Neural crest cell (in vitro differentiated cells): ENCODE measurements at regions not wholly inside any gene's neighbourhood (a gene's known extent, or its start where the extent isn't known, plus 50 kb on each side); places are given as distances from the start of the nearest gene placed in this dataset.

Experiments
- DNase-seq: peaks from one replicate; pipeline ENCODE4 v3.0.0; 2021; ENCODE audit warnings: low read depth, mixed read lengths, low spot score
- H3K27ac Mint-ChIP-seq: one replicate; pipeline ENCODE4 v1.8.0; 2021; ENCODE audit warnings: mild to moderate bottlenecking, mixed read lengths; ENCODE audit not compliant: unreplicated experiment
- H3K27me3 Mint-ChIP-seq: 2 replicates; pipeline ENCODE4 v1.8.0; 2021; ENCODE audit warnings: low read depth, mild to moderate bottlenecking, mixed read lengths
- H3K36me3 Mint-ChIP-seq: 2 replicates; pipeline ENCODE4 v1.8.0; 2021; ENCODE audit warnings: low read depth, mild to moderate bottlenecking, mixed read lengths
- H3K4me1 Mint-ChIP-seq: 2 replicates; pipeline ENCODE4 v1.8.0; 2021; ENCODE audit warnings: mixed read lengths
- H3K4me3 Mint-ChIP-seq: one replicate; pipeline ENCODE4 v1.8.0; 2021; ENCODE audit warnings: mild to moderate bottlenecking, mixed read lengths
- H3K9me3 Mint-ChIP-seq: 2 replicates; pipeline ENCODE4 v1.8.0; 2021; ENCODE audit warnings: mixed read lengths
- TF ChIP-seq, protein P1 (sequence below): fragments of 200-600 bp; sonication (generic); conservative IDR thresholded peaks from 2 replicates; pipeline ENCODE4 v1.5.0; 2021; ENCODE audit warnings: antibody characterized with exemption, mild to moderate bottlenecking

DNA sequence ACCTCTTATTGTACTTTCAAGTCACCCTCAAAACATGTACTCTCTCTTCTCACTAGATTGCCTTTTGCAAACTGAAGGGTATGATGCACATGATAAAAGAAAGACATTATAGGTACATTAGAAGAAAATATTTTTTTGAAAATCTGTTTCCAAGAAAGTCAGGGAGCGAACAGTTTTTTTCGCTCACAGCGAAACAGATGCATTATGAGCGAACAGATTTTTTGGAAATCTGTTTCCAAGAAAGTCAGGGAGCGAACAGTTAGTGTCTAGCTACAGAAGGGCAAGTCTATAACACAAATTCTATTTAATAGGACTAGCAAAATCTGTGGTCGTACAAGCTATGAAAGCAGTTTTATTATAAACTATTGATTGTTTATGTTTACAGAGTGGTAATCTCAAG lies 296.2 kb upstream of the ANO3 start:
- H3K4me3 Mint-ChIP-seq, result no peak overlapping the region
- no peaks in the 10 kb centered on the region for H3K9me3 Mint-ChIP-seq
- no peaks in the 10 kb centered on the region for H3K27me3 Mint-ChIP-seq
- H3K36me3 Mint-ChIP-seq, result no peaks in the 10 kb centered on the region
- no peaks in the 10 kb centered on the region for H3K4me1 Mint-ChIP-seq
- DNase-seq, result no peak
- no peak overlapping the region for H3K27ac Mint-ChIP-seq
- TF ChIP-seq, protein P1, sequence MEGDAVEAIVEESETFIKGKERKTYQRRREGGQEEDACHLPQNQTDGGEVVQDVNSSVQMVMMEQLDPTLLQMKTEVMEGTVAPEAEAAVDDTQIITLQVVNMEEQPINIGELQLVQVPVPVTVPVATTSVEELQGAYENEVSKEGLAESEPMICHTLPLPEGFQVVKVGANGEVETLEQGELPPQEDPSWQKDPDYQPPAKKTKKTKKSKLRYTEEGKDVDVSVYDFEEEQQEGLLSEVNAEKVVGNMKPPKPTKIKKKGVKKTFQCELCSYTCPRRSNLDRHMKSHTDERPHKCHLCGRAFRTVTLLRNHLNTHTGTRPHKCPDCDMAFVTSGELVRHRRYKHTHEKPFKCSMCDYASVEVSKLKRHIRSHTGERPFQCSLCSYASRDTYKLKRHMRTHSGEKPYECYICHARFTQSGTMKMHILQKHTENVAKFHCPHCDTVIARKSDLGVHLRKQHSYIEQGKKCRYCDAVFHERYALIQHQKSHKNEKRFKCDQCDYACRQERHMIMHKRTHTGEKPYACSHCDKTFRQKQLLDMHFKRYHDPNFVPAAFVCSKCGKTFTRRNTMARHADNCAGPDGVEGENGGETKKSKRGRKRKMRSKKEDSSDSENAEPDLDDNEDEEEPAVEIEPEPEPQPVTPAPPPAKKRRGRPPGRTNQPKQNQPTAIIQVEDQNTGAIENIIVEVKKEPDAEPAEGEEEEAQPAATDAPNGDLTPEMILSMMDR, result no peak

DNA sequence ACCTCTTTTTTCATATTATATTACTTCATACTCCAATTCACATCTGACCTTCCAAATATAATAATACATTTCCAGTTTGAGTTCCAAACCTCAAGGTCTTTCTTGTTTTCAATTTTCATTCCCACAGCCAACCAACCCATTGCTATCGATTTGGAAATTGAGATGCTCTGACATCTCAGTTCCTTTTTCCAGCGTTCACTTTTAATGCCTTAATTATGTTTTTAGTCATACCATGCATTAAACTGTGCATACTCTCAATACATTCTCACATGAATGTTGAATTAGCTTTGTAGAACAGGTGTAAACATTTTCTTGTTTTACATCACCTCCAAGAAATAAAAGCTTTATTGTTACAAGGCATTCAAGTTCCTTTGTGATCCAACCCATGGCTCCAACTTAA lies 294.2 kb upstream of the ANO3 start:
- TF ChIP-seq, protein P1, result no peak
- H3K9me3 Mint-ChIP-seq, result no peaks in the 10 kb centered on the region
- H3K36me3 Mint-ChIP-seq, result no peaks in the 10 kb centered on the region

GRCh38 chr11:26040339-26040738 lies 291.6 kb upstream of the ANO3 start:
- no peaks in the 10 kb centered on the region for H3K4me1 Mint-ChIP-seq
- H3K36me3 Mint-ChIP-seq, result no peaks in the 10 kb centered on the region
- no peak for DNase-seq
- no peaks in the 10 kb centered on the region for H3K27me3 Mint-ChIP-seq
- TF ChIP-seq, protein P1, result no peak
- no peak overlapping the region for H3K27ac Mint-ChIP-seq
- H3K9me3 Mint-ChIP-seq, result no peaks in the 10 kb centered on the region
- no peak overlapping the region for H3K4me3 Mint-ChIP-seq

More for the DNA sequence above, 294.2 kb upstream of the ANO3 start:
- Mint-ChIP-seq H3K4me3 (no peak overlapping the region), H3K27ac (no peak overlapping the region), H3K27me3 (no peaks in the 10 kb centered on the region), H3K4me1 (no peaks in the 10 kb centered on the region)
- DNase-seq, result no peak

DNA sequence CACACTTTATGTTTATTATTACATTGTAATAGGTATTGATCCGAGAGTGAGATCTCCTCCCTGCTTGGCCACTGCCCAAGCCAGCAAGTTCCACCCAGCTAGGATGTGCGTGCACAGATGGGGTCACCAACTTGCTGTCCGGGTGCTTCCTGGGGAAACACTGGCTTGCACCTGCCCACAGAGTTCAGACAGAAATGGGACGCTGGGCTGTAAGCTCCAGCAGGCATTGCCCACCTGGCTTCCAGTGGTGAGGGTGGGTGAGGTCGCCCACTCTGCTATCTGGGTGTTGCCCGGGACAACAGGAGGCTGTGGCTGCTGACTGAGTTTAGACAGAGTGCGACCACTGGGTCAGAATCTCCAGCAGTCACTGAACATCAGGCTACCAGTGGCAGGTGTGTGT lies 289.8 kb upstream of the ANO3 start:
- DNase-seq, result no peak
- no peaks in the 10 kb centered on the region for H3K27me3 Mint-ChIP-seq
- no peaks in the 10 kb centered on the region for H3K9me3 Mint-ChIP-seq
- H3K36me3 Mint-ChIP-seq, result no peaks in the 10 kb centered on the region
- TF ChIP-seq, protein P1, result no peak
- no peaks in the 10 kb centered on the region for H3K4me1 Mint-ChIP-seq
- no peak overlapping the region for H3K4me3 Mint-ChIP-seq
- no peak overlapping the region for H3K27ac Mint-ChIP-seq

GRCh38 chr11:26043665-26044064 lies 288.3 kb upstream of the ANO3 start:
- Mint-ChIP-seq H3K9me3 (no peaks in the 10 kb centered on the region), H3K36me3 (no peaks in the 10 kb centered on the region), H3K27ac (no peak overlapping the region), H3K4me3 (no peak overlapping the region), H3K4me1 (no peaks in the 10 kb centered on the region), H3K27me3 (no peaks in the 10 kb centered on the region)
- TF ChIP-seq, protein P1, result no peak
- DNase-seq, result no peak

DNA sequence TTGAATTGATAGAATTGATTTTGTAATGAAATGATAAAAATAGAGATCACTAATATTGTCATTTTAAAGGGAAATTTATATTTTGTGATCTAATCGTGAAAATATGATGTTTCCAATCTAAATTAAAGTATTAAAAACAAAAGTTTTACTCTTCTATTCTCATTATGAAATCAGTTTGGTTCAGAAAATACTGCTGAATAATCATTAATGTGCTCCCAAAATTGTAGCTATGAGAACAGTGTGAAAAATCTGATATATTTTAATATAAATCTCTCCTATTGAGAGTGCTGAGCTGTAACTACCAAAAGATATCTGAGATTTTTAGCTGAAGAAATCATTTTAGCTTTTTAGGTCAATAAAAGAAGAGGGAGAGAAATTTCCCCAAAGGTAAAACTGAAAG lies 287.5 kb upstream of the ANO3 start:
- no peak for DNase-seq
- Mint-ChIP-seq H3K4me1 (no peaks in the 10 kb centered on the region), H3K27ac (no peak overlapping the region), H3K36me3 (no peaks in the 10 kb centered on the region), H3K9me3 (no peaks in the 10 kb centered on the region), H3K27me3 (no peaks in the 10 kb centered on the region), H3K4me3 (no peak overlapping the region)
- TF ChIP-seq, protein P1, result no peak
